GM12872 (cell line): ENCODE measurements at regions not wholly inside any gene's neighbourhood (a gene's known extent, or its start where the extent isn't known, plus 50 kb on each side); places are given as distances from the start of the nearest gene placed in this dataset.

Experiments
- TF ChIP-seq, protein P1 (sequence below): IDR thresholded peaks from 3 replicates; pipeline ENCODE4 v1.5.1; 2011; ENCODE audit warnings: low read depth, mild to moderate bottlenecking, low read length, moderate library complexity; ENCODE audit not compliant: insufficient read depth

GRCh38 chr11:80529726-80530125, 1088.9 kb upstream of the TENM4 start:
- TF ChIP-seq, protein P1, sequence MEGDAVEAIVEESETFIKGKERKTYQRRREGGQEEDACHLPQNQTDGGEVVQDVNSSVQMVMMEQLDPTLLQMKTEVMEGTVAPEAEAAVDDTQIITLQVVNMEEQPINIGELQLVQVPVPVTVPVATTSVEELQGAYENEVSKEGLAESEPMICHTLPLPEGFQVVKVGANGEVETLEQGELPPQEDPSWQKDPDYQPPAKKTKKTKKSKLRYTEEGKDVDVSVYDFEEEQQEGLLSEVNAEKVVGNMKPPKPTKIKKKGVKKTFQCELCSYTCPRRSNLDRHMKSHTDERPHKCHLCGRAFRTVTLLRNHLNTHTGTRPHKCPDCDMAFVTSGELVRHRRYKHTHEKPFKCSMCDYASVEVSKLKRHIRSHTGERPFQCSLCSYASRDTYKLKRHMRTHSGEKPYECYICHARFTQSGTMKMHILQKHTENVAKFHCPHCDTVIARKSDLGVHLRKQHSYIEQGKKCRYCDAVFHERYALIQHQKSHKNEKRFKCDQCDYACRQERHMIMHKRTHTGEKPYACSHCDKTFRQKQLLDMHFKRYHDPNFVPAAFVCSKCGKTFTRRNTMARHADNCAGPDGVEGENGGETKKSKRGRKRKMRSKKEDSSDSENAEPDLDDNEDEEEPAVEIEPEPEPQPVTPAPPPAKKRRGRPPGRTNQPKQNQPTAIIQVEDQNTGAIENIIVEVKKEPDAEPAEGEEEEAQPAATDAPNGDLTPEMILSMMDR: no peak

DNA sequence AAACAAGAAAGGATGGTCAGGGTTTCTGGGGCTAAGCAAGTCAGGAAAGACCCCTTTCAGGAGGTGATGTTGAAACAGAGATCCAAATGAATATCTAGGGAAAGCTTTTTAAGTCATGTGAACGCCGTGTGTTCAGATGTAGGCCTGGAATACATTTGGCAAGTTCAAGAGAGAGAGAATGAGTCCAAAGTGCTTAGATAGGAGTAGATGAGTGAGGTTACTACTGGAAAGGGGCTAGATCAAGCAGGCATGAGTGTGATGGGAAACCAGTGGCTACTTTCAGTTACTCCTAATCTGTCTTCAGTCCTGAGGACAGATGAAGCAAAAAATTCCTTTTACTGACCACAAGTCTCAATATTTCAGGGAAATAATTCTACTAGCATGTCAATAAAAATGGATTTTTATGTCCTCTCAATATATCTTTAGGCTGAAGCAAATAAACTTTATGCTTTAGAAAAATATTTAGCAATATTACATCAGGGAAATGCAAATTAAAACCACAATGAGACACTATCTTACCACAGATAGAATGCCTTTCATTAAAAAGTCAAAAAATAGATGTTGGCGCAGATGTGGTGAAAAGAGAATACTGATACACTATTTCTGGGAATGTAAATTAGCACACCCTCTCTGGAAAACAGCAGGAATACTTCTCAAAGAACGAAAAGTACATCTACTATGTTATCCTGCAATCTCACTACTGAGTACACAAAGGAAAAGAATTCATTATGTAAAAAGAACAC, 1085.0 kb upstream of the TENM4 start:
- TF ChIP-seq, protein P1: no peak

GRCh38 chr11:80524349-80524748, 1083.5 kb upstream of the TENM4 start:
- TF ChIP-seq, protein P1: no peak

- TF ChIP-seq, protein P1: no peak
Measured at GRCh38 chr11:80523057-80523456, 1082.2 kb upstream of the TENM4 start.

DNA sequence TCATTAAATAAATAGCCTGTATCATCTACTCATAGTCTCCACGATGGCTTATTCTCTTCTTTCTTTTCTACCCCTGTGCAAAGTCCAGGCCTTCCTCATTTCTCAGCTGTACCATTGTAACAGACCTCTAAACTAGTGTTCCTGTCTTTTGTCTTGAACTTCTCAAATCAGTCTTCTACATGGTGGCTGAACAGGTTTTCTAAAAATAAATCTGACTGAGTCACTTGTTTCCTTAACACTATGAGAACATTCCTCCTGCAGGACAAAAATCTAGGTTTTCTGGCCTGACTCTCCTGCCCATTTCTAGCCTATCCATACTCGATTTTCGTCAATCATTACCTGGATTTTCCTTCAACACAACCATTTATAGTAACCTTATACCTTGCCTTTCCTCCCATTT, 1080.8 kb upstream of the TENM4 start:
- TF ChIP-seq, protein P1: no peak

DNA sequence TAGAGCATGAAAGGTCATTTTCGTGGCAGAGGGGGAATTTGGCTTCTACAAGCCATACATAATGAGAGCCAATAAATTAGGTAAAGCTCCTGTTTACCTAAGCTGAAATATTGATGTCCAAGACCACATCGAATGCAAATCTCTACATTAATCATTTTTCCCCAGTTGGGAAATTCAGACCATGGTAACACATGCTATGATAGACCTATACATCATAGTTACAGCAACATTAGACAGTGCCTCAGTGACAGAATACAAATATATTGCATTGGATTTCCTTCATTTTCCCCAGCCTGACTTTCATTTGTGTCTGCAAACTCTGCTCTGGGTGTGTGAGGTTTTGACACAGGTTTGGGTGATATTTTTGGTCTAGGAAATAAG, 1079.7 kb upstream of the TENM4 start:
- TF ChIP-seq, protein P1: no peak

GRCh38 chr11:80519596-80520506, 1079.0 kb upstream of the TENM4 start:
- TF ChIP-seq, protein P1: no peak
